NOMO-1 (cell line): ENCODE measurements at regions not wholly inside any gene's neighbourhood (a gene's known extent, or its start where the extent isn't known, plus 50 kb on each side); places are given as distances from the start of the nearest gene placed in this dataset.

Experiments used
- DNase-seq, 2 experiments: peaks; one replicate each; lab custom pipeline; 2025; ENCODE audit not compliant: unreplicated experiment in 2 of 2; lab: John Stamatoyannopoulos, UW

DNA sequence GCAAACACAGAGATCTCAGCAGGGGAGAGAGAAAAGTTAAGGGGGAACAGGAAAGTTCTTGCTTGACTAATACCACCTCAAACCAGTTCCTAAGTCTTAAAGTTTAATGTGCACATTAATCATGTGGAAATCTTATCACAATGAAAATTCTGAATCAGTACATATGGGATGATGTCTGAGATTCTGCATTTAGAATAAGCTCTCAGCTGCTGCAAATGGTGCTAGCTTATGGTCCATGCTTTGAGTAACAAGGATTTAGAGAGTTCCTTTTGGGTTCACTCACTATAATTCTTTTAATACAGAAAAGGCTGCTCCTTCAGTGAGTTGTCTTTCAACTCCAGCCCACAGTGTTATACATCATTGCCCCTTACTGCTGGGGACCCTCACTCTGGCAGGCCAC is 99.5 kb upstream of the THRB start:
- DNase-seq, result no peak

DNA sequence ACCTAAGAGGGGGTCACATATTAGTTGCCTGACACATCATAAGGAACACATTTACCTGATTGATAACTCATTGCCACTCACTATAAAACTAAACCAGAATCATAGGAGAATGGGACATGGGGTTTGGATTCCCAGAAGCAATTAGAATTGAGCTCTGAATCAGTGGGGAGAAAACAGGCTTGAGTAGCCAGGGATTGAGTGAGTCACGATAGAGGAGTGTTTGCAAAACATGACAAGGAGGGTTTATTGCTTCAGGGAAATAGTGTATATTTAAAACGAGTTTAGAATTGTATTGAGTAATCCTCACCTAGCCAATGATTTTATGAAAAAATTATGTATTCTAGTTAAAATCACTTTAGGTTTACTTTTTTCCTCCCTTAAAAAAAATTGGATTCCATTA is 101.1 kb upstream of the THRB start:
- no peak for DNase-seq

DNA sequence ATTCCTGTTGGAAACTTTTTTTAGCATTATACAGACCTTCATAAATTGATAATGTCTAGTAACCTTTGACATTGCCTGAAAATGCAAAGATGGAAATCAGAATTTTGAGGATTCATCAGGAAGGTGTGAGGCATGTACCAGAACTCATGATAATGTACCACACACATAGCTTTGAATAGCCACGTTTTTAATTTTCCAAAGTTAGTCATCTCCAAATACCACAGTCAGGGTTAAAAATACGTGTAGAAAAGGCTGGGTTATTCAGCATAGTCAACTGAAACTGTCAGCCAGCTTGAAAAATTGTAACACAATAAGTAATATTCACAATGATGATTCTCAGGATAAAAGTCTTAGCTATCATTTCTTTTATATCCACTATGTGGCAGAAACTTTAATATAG is 102.0 kb upstream of the THRB start:
- DNase-seq, result no peak

DNA sequence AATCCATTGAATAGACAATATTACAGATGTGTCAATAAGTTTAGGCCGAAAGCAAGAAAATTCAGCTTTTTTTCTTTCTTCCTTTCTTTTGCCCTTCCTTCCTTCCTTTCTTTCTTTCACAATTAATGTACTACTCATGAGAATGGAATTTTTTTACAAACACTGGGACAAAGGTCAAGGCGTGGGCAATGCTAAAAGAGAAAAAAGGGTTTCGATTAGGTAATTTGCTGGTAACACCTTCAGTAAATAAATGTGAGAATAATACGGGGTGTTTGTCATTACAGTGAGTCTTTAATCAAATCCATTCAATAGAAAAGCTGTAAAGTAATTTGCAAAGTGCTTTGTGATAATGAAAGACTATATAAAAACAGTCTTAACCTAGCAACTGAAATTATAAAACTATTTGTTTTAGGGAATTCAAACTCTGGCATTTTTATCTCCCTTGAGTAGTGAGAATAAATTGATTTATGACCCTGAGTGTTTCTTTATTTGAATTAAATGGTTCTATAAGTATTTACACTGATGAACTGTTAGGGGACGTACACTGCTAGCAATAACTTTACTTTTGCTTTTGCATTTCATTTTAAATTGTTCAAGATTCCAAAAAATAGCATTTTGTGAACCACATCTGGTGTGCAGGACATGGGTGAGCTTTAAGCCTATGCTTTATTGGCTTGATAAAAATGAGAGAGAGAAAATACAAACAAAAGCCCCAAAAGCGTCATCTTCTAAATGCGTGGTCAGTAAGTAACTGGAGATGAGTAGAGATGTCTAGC is 104.2 kb upstream of the THRB start:
- no peak for DNase-seq

DNA sequence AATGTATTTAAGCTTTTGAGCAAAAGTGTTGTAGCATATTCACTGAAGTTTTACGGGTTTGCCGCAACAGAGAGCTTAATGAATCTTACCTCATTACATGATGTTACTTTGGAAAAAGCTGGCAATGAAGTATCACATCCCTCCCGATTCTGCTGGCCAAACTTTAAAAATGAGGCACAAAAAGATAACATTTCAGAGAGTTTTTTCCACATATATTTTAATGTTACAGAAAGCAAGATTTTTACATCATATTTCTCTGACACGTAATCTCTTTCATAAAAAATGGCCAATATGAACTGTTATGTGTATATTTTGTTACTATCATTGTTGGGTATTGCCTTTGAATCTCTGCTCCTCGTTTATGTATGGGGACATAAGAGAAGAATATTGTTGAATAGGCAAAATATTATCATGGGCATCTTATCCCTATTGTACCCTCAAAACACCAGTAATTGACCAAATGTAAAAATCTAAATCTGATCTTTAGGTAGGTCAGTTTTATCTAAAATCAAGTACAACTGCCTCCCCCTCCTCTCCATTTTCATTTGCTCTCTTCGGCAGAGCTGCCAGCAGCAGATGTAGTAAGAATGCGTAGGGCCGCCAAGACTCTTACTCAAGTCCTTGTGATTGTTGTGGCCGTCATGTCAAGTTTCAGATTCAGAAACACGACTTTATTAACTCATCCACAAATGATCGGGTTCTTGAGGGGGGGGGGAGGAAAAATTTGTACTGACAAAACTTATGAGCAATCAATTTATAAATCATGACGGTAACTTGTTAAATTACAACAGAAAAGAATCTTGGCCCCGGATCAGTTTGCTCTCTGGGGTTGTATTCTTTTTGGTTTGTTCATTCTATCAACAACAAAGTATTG is 106.7 kb upstream of the THRB start:
- no peak for DNase-seq

DNA sequence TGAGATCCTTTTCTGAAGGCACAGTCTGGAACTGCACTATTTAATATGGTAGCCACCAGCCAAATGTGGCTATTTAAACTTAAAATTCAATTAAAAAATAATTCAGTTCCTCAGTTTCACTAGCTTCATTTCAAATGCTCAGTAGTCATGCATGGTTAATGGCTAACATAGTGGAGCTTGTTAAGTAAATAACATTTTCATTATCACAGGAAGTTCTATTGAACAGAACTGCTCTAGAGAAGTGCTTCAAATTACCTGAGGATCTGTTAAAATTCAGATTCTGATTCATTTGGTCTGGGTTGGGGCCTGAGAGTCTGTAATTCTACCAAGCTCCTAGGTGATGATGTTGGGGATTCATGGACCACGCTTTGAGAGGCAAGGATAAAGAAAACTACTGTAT is 109.6 kb upstream of the THRB start:
- DNase-seq, result no peak

DNA sequence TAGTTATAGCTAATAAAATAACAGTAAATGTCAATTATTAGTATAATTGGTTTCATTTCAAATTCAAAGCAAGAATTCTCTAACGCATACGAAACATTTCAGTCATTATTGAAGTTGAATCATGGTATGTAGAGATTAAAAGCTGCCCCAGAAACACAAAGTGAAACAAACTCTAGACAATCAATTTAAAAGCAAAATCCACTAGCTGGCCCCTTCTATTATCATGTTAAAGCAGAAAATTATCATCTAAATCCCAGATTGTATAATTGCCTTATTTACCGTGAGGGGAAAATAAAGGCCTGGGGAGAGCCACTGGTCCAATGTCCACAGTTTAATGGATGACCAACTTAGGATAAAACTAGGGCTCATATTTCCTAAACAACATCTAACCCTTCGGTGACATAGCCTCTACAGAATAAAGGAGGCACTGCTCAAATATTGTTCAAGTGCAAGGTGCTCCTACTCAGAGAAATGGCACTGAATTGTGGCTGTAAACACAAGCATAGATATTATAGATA is 110.9 kb upstream of the THRB start:
- DNase-seq, result no peak

DNA sequence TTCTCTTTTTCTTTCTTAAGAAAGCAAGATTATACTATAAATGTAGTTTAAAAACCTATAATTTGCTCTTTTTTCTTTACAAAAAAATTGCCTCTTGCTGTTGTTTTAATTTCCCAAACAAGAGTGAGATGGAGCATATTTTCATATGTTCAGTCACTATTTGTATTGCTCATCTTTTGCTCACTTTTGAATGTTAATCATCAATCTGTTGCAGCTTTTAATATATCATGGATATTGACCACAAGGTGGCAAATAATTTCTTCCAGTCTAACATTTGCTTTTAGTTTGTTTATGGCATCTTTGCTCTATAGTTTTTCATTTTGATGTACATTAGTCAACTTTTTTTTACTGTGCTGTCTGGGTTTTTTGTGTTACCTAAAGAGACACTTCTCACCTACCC is 112.6 kb upstream of the THRB start:
- DNase-seq, result no peak

DNA sequence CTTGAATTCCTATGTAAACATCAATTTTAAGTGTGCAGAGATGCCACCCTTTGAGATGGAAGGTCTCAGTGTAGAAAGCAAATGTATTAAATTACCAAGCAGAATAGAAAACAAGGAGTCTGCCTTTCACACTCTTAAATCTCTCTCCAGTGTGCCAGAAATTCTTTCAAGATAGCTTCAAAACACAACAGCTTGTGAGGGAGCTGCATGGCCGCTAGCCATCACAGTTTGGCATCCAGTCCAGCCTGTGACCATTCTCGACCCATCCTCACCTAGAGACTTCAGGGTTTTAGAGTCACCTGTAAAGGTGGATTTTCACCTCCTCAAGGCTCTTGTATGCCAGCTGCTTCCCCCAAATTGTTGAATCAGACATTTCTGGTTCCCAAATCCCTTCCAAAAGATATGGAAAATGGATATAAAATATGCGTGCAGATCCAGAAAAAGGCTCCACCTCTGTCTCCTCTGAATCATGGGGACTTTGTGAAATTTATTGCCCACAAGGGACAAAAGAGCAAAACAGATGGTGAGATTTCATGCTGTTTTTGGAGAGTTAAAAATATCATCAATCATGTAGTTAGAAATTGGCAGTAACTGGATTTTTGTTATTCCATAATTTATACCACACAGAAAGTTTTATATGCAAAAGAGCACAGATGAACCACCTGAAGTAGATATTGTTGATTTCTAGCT is 114.2 kb upstream of the THRB start:
- DNase-seq, result no peak

DNA sequence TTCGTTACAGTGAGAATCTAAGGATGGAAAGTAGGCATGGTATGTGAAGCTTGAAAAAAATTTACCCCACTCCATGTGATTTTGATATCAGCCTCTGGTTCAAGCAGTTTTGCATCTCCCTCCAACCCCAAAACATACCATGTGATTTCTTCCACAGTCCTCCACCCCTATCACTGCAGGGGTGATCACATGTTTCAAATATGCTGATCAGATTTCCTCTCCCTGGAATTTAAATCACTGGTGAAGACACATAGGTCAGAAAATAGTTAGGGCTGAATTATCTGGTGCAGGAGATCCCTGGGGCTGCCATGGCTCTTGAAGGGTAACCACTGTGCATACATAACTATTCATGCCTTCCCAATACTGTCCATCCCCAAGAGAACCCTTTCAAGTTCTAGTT is 119.7 kb upstream of the THRB start:
- DNase-seq, result no peak

DNA sequence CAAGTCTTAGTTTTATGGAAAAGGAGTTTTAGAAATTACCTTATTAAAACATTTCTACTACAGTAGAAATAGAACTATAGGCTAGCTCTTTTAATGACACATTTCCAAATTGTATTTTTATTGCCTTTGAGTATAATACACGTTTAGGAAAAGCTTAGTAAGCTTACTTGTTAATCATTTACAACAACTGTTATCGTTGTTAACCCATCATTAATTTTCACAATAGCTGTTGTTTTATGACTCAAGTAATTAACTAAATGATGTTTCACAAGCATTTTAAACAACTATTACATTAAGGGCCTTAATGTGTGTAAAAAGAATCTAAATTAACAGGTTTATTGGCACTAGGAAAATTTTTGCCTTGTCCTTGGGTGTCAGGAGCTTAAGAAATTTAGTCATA is 120.5 kb upstream of the THRB start:
- DNase-seq, result no peak

DNA sequence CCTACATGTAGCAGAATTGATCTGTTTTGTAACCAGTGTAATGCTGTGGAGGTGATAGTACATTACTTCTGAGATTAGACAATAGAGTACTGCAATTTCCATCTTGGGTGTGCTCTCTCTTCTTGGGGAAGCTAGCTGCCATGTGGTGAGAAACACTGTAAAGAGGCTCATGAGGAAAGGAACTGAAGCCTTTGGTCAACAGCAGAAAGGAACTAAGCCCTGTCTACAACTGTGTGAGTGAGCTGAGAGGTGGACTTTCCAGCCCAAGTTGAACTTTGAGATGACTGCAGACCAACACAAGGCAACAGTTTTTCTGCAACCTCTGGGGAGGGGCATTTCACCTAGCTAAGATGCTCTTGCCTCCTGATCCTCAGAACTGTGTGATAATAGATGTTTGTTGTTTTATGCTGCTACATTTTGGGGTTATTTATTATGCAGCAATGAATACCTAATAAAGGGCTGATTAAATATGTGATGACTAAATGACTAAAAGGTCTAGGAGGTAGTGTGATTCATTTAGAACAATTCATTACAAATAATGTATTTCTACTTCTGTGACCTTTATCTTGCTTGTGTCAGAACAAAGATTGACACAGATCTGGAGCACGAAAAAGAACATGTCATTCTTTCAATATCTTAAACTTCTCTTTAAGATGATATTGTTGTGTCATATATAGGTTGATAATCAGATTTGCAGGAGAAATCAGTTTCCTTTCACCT is 121.6 kb upstream of the THRB start:
- DNase-seq, result no peak

DNA sequence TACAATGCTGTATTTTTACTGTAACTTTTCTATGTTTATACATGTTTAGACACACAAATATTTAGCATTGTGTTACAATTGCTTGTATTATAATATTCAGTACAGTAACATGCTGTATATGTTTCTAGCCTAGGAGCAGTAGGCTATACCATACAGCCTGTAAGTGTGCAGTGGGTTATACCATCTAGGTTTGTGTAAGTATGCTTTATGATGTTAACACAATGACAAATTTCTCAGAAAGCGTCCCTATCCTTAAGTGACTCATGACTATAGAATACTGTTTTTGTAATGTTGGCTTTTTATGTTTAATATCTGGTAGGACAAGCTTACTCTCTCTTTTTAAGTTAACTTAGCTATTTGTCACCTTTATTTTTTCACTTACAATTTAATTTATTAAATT is 127.5 kb upstream of the THRB start:
- DNase-seq, result no peak

DNA sequence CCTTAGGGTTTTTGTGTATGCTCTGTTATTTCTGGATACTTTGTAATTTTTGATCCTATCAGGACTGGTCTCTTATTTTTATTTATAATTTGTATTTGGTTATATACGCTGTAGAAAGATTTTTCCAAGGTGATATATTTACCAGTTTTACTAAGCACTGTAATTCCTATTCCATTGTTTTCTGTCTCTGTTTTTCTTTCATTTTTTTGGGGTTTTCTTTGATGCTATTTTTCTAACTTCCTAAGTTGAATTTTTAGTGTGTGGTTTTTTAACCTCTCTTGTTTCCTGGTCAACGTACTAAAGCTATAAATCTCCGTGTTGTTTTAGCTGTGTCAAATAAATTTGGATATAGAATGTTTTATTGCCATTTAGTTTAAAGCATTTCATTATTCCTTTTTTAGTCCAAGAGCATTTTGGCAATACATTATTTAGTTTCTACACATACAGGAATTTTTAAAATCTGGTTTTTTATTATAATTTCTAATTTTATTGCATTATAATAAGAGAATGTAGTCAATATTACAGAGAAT is 128.1 kb upstream of the THRB start:
- no peak for DNase-seq

DNA sequence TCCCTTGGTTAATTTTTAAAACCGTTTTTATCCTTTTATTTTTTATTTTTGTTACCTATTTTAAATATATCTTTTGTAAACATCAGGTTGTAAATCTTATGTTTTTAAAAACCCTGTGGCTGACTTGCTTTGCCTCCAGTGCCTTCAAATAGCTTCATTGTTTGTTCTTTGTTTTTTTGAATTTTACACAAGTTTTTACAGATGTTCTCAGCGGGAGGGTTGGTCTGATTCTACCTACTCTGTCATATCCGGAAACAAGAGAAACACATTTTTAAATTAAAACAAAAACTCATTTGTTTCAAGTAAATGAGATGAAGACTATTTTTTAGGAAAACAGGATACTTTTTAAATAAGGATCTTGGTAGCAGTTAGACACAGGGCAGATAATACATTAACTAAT is 129.0 kb upstream of the THRB start:
- DNase-seq, result no peak

DNA sequence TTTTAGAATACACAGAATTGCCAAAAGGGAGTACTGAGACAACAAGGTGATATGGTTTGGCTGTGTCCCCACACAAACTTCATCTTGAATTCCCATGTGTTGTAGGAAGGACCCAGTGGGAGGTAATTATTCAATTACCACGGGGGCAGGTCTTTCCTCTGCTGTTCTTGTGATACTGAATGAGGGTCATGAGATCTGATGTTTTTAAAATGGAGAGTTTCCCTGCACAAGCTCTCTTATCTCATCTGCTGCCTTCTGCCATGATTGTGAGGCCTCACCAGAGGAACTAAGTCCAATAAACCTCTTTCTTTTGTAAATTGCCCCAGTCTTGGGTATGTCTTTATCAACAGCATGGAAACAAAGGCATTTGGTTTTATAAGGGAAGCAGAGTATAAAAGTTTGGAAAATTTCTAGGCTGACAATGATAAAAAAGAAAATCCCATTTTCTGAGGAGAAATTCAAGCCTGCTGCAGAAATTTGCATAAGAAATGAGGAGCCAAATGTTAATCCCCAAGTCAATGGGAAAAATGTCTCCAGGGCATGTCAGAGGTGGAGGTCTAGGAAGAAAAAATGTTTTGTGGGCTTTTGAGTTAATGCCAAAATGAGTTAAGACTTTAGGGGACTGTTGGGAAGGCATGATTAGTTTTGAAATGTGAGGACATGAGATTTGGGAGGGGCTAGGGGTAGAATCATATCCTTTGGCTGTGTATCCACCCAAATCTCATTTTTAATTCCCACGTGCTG is 130.5 kb upstream of the THRB start:
- no peak for DNase-seq

DNA sequence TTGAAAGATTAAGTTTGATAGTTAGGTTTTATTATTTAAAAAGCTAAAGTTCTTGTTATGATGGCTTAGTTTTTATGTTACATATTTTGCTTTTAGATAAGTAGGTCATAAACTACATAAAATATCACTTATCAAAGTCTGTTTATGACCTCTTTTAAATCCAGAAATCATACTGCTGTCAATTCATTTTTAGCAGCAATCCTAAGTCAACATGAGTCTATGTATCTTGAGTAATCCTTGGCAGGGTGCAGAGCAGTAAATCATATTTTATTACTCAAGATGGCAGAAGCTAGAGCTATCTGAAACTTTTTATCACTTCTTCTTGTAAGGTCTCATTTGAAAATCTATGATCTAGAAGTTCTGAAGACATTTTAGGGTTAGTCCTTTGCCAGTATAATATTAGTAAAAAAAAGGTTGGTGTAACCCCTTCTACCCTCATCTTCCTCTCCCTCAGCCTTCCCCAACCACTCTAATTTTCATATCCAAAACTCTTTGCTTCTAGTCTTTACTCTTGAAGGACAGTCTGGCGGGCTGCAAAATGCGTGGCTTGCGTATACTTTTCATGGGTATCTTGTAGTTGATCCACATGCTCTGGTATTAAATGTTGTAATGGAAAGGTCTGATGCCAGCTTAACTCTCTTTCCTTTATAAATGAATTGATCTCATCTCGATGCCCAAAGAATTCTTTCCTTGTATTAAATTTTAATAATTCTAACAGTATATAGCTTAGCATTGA is 134.0 kb upstream of the THRB start:
- DNase-seq, result no peak

DNA sequence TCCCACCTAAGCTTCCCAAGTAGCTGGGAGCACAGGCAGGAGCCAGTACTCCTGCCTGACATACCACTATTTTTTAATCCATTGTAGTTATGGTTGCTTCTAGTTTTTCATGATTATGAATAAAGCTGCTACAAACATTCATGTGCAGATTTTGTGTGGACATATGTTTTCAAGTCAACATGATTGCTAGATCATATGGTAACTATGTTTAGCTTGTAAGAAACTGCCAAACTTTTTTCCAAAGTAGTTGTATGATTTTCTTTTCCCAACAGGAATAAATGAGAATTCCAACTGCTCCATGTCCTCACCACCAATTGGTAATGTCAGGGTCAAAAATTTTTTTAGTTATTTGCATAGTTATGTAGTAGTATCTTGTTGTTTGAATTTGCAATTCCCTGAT is 136.8 kb upstream of the THRB start:
- DNase-seq, result no peak

DNA sequence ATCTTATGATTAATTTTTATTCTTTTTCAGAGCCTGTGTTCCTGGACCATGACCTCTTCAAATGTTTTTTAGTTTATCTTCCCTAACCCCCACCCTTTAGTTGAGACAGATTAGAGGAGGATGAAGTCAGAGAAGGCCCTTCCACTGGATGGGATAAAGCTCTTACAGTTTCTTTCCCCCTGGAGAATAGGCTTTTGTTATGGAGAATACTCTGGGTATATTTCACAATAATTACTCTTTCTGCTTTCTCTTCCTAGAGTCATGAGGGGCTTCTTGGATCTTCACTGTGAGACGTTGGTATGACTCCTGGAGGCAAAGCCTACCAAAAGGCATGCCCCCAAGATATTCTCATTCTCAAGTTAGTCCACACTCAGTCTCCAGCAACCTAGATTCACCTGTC is 144.4 kb upstream of the THRB start:
- no peak for DNase-seq
